HCT116 (cell line): ENCODE measurements at regions not wholly inside any gene's neighbourhood (a gene's known extent, or its start where the extent isn't known, plus 50 kb on each side); places are given as distances from the start of the nearest gene placed in this dataset.

Experiments used
- CEBPB ChIP-seq: IDR thresholded peaks from 2 replicates; pipeline ENCODE4 v1.6.1; 2012; ENCODE audit warnings: low read depth
- CTCF ChIP-seq, 3 experiments: fragments of 200-600 bp in 1 of 3; sonication (generic) in 1 of 3; IDR thresholded peaks in 2 of 3; conservative IDR thresholded peaks in 1 of 3; 2 replicates each; pipeline ENCODE4 v1.5.1; 2012 to 2017; ENCODE audit warnings: low read depth in 2 of 3, low read length in 2 of 3, antibody characterized with exemption in 1 of 3, borderline replicate concordance in 1 of 3, control low read depth in 1 of 3, mild to moderate bottlenecking in 1 of 3, mixed read lengths in 1 of 3, mixed run types in 1 of 3, moderate library complexity in 1 of 3; ENCODE audit not compliant: insufficient read depth in 1 of 3
- EGR1 ChIP-seq: IDR thresholded peaks from 2 replicates; pipeline ENCODE4 v1.6.1; 2012; ENCODE audit warnings: low read depth
- POLR2A ChIP-seq: IDR thresholded peaks from 2 replicates; pipeline ENCODE4 v1.7.0; 2011; ENCODE audit warnings: borderline replicate concordance; ENCODE audit not compliant: insufficient read depth, insufficient read length; ENCODE audit errors: extremely low read depth
- POLR2AphosphoS5 ChIP-seq: IDR thresholded peaks from 2 replicates; pipeline ENCODE4 v1.6.1; 2011; ENCODE audit warnings: mild to moderate bottlenecking, low read depth, low read length, moderate library complexity
- RAD21 ChIP-seq: IDR thresholded peaks from 2 replicates; pipeline ENCODE4 v1.6.1; 2012; ENCODE audit warnings: low read depth, mild to moderate bottlenecking
- SIN3A ChIP-seq: IDR thresholded peaks from 2 replicates; pipeline ENCODE4 v1.6.1; 2012; ENCODE audit warnings: low read depth
- SP1 ChIP-seq: IDR thresholded peaks from 2 replicates; pipeline ENCODE4 v1.6.1; 2012; ENCODE audit warnings: low read depth
- TCF7L2 ChIP-seq: IDR thresholded peaks from 2 replicates; pipeline ENCODE4 v1.7.0; 2011; ENCODE audit warnings: borderline replicate concordance, inconsistent platforms; ENCODE audit not compliant: insufficient read depth, insufficient read length; ENCODE audit errors: extremely low read depth
- ZNF274 ChIP-seq: fragments of 200-500 bp; sonication (Bioruptor generic); IDR thresholded peaks from 2 replicates; pipeline ENCODE4 v1.6.1; 2014; ENCODE audit warnings: mild to moderate bottlenecking, low read depth, low read length, inconsistent platforms
- TF ChIP-seq, protein P1 (sequence below): IDR thresholded peaks from 2 replicates; pipeline ENCODE4 v1.6.1; 2011; ENCODE audit warnings: mild to moderate bottlenecking, low read length, moderate library complexity; ENCODE audit not compliant: insufficient replicate concordance; ENCODE audit errors: extremely low read depth

- TF ChIP-seq SP1 (no peak), RAD21 (no peak), CTCF (IDR thresholded peaks at IDR 0.05 in 2 of 3, conservative IDR thresholded peaks at IDR 0.05 in 1 of 3; ENCODE audit: borderline replicate concordance in 1 of 3, insufficient read depth in 1 of 3, low read depth in 2 of 3, low read length in 2 of 3) (no peak), POLR2A (no peak), POLR2AphosphoS5 (no peak), TCF7L2 (no peak), EGR1 (no peak), ZNF274 (no peak), SIN3A (no peak), CEBPB (no peak)
- TF ChIP-seq, protein P1, sequence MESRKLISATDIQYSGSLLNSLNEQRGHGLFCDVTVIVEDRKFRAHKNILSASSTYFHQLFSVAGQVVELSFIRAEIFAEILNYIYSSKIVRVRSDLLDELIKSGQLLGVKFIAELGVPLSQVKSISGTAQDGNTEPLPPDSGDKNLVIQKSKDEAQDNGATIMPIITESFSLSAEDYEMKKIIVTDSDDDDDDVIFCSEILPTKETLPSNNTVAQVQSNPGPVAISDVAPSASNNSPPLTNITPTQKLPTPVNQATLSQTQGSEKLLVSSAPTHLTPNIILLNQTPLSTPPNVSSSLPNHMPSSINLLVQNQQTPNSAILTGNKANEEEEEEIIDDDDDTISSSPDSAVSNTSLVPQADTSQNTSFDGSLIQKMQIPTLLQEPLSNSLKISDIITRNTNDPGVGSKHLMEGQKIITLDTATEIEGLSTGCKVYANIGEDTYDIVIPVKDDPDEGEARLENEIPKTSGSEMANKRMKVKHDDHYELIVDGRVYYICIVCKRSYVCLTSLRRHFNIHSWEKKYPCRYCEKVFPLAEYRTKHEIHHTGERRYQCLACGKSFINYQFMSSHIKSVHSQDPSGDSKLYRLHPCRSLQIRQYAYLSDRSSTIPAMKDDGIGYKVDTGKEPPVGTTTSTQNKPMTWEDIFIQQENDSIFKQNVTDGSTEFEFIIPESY = no peak
These were observed 150.9 kb downstream of the RPLP1 start for GRCh38 chr15:69603369-69604071.
